ENCODE measurements at regions not wholly inside any gene's neighbourhood (a gene's known extent, or its start where the extent isn't known, plus 50 kb on each side); places are given as distances from the start of the nearest gene placed in this dataset.

- TF ChIP-seq CTCF (IDR thresholded peaks at IDR 0.05; ENCODE audit: insufficient read depth, low read length, poor library complexity, severe bottlenecking) (no peak), EZH2phosphoT487 (conservative IDR thresholded peaks at IDR 0.05; ENCODE audit: low read length) (no peak)
Observed at GRCh38 chr13:106637519-106637918, 69.6 kb upstream of the ARGLU1 start.

Measured in SU-DHL-6 (cell line).